H1 (cell line): ENCODE measurements at regions not wholly inside any gene's neighbourhood (a gene's known extent, or its start where the extent isn't known, plus 50 kb on each side); places are given as distances from the start of the nearest gene placed in this dataset.

Experiments used
- CTCF ChIA-PET: fragments of 300-600 bp; sonication (Branson Sonifier 250); formaldehyde crosslinking; loops from one replicate; lab custom pipeline; 2021; ENCODE audit not compliant: partially characterized antibody; lab: Charles Lee
- POLR2A ChIA-PET: fragments of 300-600 bp; sonication (Branson Sonifier 250); formaldehyde crosslinking; loops from one replicate; lab custom pipeline; 2021; ENCODE audit warnings: inconsistent platforms; ENCODE audit not compliant: partially characterized antibody; lab: Charles Lee
- DNase-seq, 2 experiments: peaks; one replicate each; pipeline versions ENCODE4 v3.0.0 to v3.0.0-alpha.2; 2010 to 2022; ENCODE audit warnings: low spot score in 2 of 2, low read depth in 1 of 2, mixed read lengths in 1 of 2
- FAIRE-seq: peaks from 2 replicates; lab custom pipeline; 2011; peaks lifted over from hg19 to GRCh38; lab: Jason Lieb, UNC
- H2AFZ ChIP-seq: 2 replicates; pipeline ENCODE4 v1.8.1; 2012; ENCODE audit warnings: low read length, inconsistent platforms
- H2AK5ac ChIP-seq: 2 replicates; pipeline ENCODE4 v1.6.1; 2013; ENCODE audit warnings: low read depth, low read length
- H2BK120ac ChIP-seq: replicated peaks from 2 replicates; pipeline ENCODE3; 2013; ENCODE audit warnings: low read depth, low read length, inconsistent platforms
- H2BK12ac ChIP-seq: 2 replicates; pipeline ENCODE4 v1.6.1; 2013; ENCODE audit warnings: low read depth, low read length
- H2BK15ac ChIP-seq: 2 replicates; pipeline ENCODE4 v1.6.1; 2013; ENCODE audit warnings: low read length
- H2BK20ac ChIP-seq: 2 replicates; pipeline ENCODE4 v1.6.1; 2013; ENCODE audit warnings: low read length
- H2BK5ac ChIP-seq: 2 replicates; pipeline ENCODE4 v1.6.1; 2013; ENCODE audit warnings: low read depth, low read length
- H3K14ac ChIP-seq: 2 replicates; pipeline ENCODE4 v1.6.1; 2013; ENCODE audit warnings: inconsistent platforms; ENCODE audit not compliant: insufficient read length
- H3K18ac ChIP-seq: 2 replicates; pipeline ENCODE4 v1.6.1; 2013; ENCODE audit warnings: low read length; ENCODE audit errors: extremely low read depth
- H3K23ac ChIP-seq: 2 replicates; pipeline ENCODE4 v1.6.1; 2013; ENCODE audit warnings: inconsistent platforms; ENCODE audit not compliant: insufficient read length
- H3K23me2 ChIP-seq: 2 replicates; pipeline ENCODE4 v1.6.1; 2013; ENCODE audit warnings: low read depth, low read length
- H3K27ac ChIP-seq: 2 replicates; pipeline ENCODE4 v1.6.1; 2011; ENCODE audit warnings: low read depth, low read length, inconsistent platforms
- H3K27me3 ChIP-seq, 4 experiments: replicated peaks in 1 of 4; 1 replicate in 1 of 4; 2 replicates in 3 of 4; pipeline versions ENCODE4 v1.6.1 to v1.8.1; 2011 to 2013; ENCODE audit warnings: low read length in 3 of 4, mild to moderate bottlenecking in 3 of 4, inconsistent platforms in 2 of 4, mixed read lengths in 2 of 4, moderate library complexity in 1 of 4; ENCODE audit not compliant: control insufficient read depth in 3 of 4, insufficient read depth in 3 of 4; ENCODE audit errors: extremely low read depth in 1 of 4
- H3K36me3 ChIP-seq, 4 experiments: 2 replicates each; pipeline versions ENCODE4 v1.6.1 to v1.8.1; 2011 to 2013; ENCODE audit warnings: mild to moderate bottlenecking in 4 of 4, low read length in 3 of 4, moderate library complexity in 2 of 4, control low read depth in 1 of 4, inconsistent platforms in 1 of 4; ENCODE audit not compliant: insufficient read depth in 4 of 4, control insufficient read depth in 2 of 4
- H3K4ac ChIP-seq: replicated peaks from 2 replicates; pipeline ENCODE3; 2013; ENCODE audit warnings: low read length, low read depth, mixed read lengths, inconsistent platforms; ENCODE audit not compliant: insufficient read length
- H3K4me1 ChIP-seq, 4 experiments: replicated peaks in 1 of 4; 1 replicate in 1 of 4; 2 replicates in 3 of 4; pipeline versions ENCODE4 v1.6.1 to v1.8.1; 2011 to 2013; ENCODE audit warnings: low read length in 3 of 4, inconsistent platforms in 2 of 4, mixed read lengths in 1 of 4; ENCODE audit not compliant: insufficient read depth in 4 of 4, control insufficient read depth in 3 of 4
- H3K4me2 ChIP-seq, 2 experiments: 2 replicates each; pipeline versions ENCODE4 v1.6.1 to v1.8.1; 2011 to 2013; ENCODE audit warnings: low read depth in 2 of 2, low read length in 2 of 2, control low read depth in 1 of 2, inconsistent platforms in 1 of 2, mild to moderate bottlenecking in 1 of 2; ENCODE audit not compliant: insufficient read depth in 1 of 2
- H3K4me3 ChIP-seq, 4 experiments: fragments of 200-600, 300-600 bp in 1 of 4; sonication (generic), shearing (Covaris generic), sonication (Bioruptor Twin) in 1 of 4; 2 replicates each; pipeline versions ENCODE4 v1.5.1 to v1.8.1; 2011 to 2016; ENCODE audit warnings: low read length in 4 of 4, low read depth in 3 of 4, control low read depth in 2 of 4, inconsistent platforms in 2 of 4, mild to moderate bottlenecking in 2 of 4, mixed read lengths in 1 of 4, moderate library complexity in 1 of 4; ENCODE audit not compliant: insufficient read depth in 2 of 4; ENCODE audit errors: extremely low read depth in 1 of 4
- H3K56ac ChIP-seq: replicated peaks from 2 replicates; pipeline ENCODE3; 2013; ENCODE audit warnings: low read depth, mild to moderate bottlenecking, mixed read lengths, low read length, inconsistent platforms; ENCODE audit not compliant: insufficient read length
- H3K79me1 ChIP-seq: 2 replicates; pipeline ENCODE4 v1.6.1; 2013; ENCODE audit warnings: low read depth, low read length, control low read depth
- H3K79me2 ChIP-seq, 2 experiments: 2 replicates each; pipeline versions ENCODE4 v1.6.1 to v1.8.1; 2012 to 2013; ENCODE audit warnings: low read length in 2 of 2, mild to moderate bottlenecking in 2 of 2, inconsistent platforms in 1 of 2; ENCODE audit not compliant: insufficient read depth in 2 of 2, control insufficient read depth in 1 of 2
- H3K9ac ChIP-seq, 4 experiments: replicated peaks in 1 of 4; 1 replicate in 1 of 4; 2 replicates in 3 of 4; pipeline versions ENCODE4 v1.6.1 to v1.8.1; 2011 to 2013; ENCODE audit warnings: low read depth in 3 of 4, low read length in 3 of 4, control low read depth in 2 of 4, mild to moderate bottlenecking in 2 of 4, moderate library complexity in 2 of 4, inconsistent platforms in 1 of 4; ENCODE audit errors: extremely low read depth in 1 of 4
- H3K9me3 ChIP-seq, 2 experiments: 2 replicates each; pipeline versions ENCODE4 v1.6.1 to v1.8.1; 2012 to 2013; ENCODE audit warnings: mild to moderate bottlenecking in 2 of 2, moderate library complexity in 2 of 2, control low read depth in 1 of 2, inconsistent platforms in 1 of 2, low read depth in 1 of 2, low read length in 1 of 2, mixed read lengths in 1 of 2; ENCODE audit not compliant: insufficient read depth in 2 of 2
- H4K20me1 ChIP-seq, 2 experiments: replicated peaks in 1 of 2; 2 replicates each; pipeline versions ENCODE3 to v1.8.1; 2011 to 2013; ENCODE audit warnings: inconsistent platforms in 2 of 2, low read length in 2 of 2, mild to moderate bottlenecking in 1 of 2; ENCODE audit not compliant: insufficient read depth in 2 of 2, control insufficient read depth in 1 of 2
- H4K5ac ChIP-seq: 2 replicates; pipeline ENCODE4 v1.6.1; 2013; ENCODE audit warnings: low read length, low read depth, mixed read lengths, inconsistent platforms; ENCODE audit not compliant: insufficient read length
- H4K8ac ChIP-seq: 2 replicates; pipeline ENCODE4 v1.8.0; 2013; ENCODE audit warnings: mild to moderate bottlenecking, moderate library complexity, low read length, inconsistent platforms; ENCODE audit not compliant: insufficient read depth; ENCODE audit errors: extremely low read depth
- H4K91ac ChIP-seq: replicated peaks from 2 replicates; pipeline ENCODE3; 2013; ENCODE audit warnings: low read length, mixed read lengths, inconsistent platforms; ENCODE audit not compliant: insufficient read length
- ATF3 ChIP-seq: IDR thresholded peaks from 2 replicates; pipeline ENCODE4 v1.6.1; 2011; ENCODE audit warnings: low read depth, mild to moderate bottlenecking, low read length; ENCODE audit not compliant: insufficient read depth
- GABPA ChIP-seq: IDR thresholded peaks from 2 replicates; pipeline ENCODE4 v1.6.1; 2011; ENCODE audit warnings: mild to moderate bottlenecking, low read length, moderate library complexity, borderline replicate concordance; ENCODE audit not compliant: insufficient read depth
- HDAC6 ChIP-seq: IDR thresholded peaks from one replicate; pipeline ENCODE4 v1.7.1; 2012; ENCODE audit warnings: low read depth, mild to moderate bottlenecking, inconsistent platforms, low read length, moderate library complexity
- JUND ChIP-seq: IDR thresholded peaks from 2 replicates; pipeline ENCODE4 v1.6.1; 2011; ENCODE audit warnings: mild to moderate bottlenecking, improper control_type of control experiment, low read length
- KDM4A ChIP-seq: IDR thresholded peaks from one replicate; pipeline ENCODE4 v1.7.1; 2012; ENCODE audit warnings: low read depth, mild to moderate bottlenecking, moderate library complexity, low read length, inconsistent platforms; ENCODE audit not compliant: severe bottlenecking
- RFX5 ChIP-seq: IDR thresholded peaks from 2 replicates; pipeline ENCODE4 v1.6.1; 2011; ENCODE audit warnings: low read depth, low read length, improper control_type of control experiment, borderline replicate concordance
- RXRA ChIP-seq: IDR thresholded peaks from 2 replicates; pipeline ENCODE4 v1.6.1; 2011; ENCODE audit warnings: low read depth, mild to moderate bottlenecking, low read length, moderate library complexity; ENCODE audit not compliant: insufficient read depth
- SAP30 ChIP-seq: fragments of 300-600 bp; sonication (generic); IDR thresholded peaks from 2 replicates; pipeline ENCODE4 v1.7.1; 2012; ENCODE audit warnings: low read length, moderate library complexity, mild to moderate bottlenecking, inconsistent platforms; ENCODE audit not compliant: insufficient read depth, insufficient replicate concordance
- SIN3A ChIP-seq, 2 experiments: IDR thresholded peaks in 1 of 2; conservative IDR thresholded peaks in 1 of 2; 2 replicates each; pipeline ENCODE4 v1.6.1; 2011 to 2012; ENCODE audit warnings: low read length in 2 of 2, improper control_type of control experiment in 1 of 2, low read depth in 1 of 2, mild to moderate bottlenecking in 1 of 2
- SUZ12 ChIP-seq: fragments of 200-600 bp; sonication (generic); IDR thresholded peaks from 2 replicates; pipeline ENCODE4 v1.6.1; 2012; ENCODE audit warnings: mild to moderate bottlenecking, inconsistent platforms, low read length, moderate library complexity, mixed read lengths
- TAF7 ChIP-seq: optimal IDR thresholded peaks from 2 replicates; pipeline ENCODE3; 2011; ENCODE audit warnings: low read depth, mild to moderate bottlenecking, inconsistent platforms, low read length, moderate library complexity, borderline replicate concordance
- WGBS, 2 experiments: shearing (Covaris generic) in 1 of 2; methylation state at CpG; one replicate each; pipeline versions ENCODE4 v1.1.6 to v1.1.7; 2013 to 2015; ENCODE audit warnings: low lambda C conversion rate in 2 of 2, mixed read lengths in 2 of 2, inconsistent platforms in 1 of 2, low coverage in 1 of 2, missing lambda C conversion rate in 1 of 2; ENCODE audit not compliant: insufficient replicate concordance in 2 of 2, insufficient coverage in 1 of 2, insufficient read length in 1 of 2; ENCODE audit errors: extremely low coverage in 1 of 2, missing lambda C conversion rate in 1 of 2; 5-methylcytosine and 5-hydroxymethylcytosine counted together

- H3K79me1 ChIP-seq: no peaks in the 10 kb centered on the region
- no peaks in the 10 kb centered on the region for H3K79me2 ChIP-seq
- POLR2A ChIA-PET: no interaction called here
- no peak overlapping the region for H3K4ac ChIP-seq
- H3K36me3 ChIP-seq: 0 out of 8 replicates have a peak, but pooled peaks cover 0 to 3% (median 0%) of the 10 kb centered on the region in 4 experiments
- 85% methylated on average over 3 of the region's 3 CpGs; no CpG with 5 or more reads in 1 of the 2 experiments for WGBS, 2 experiments
- H3K18ac ChIP-seq: no peak overlapping the region
- H2BK15ac ChIP-seq: no peak overlapping the region
- H3K4me2 ChIP-seq: no peak overlapping the region
- H2BK5ac ChIP-seq: no peak overlapping the region
- H4K8ac ChIP-seq: no peak overlapping the region
- no peak overlapping the region for H2BK120ac ChIP-seq
- H4K5ac ChIP-seq: no peak overlapping the region
- no peaks in the 10 kb centered on the region for H3K27me3 ChIP-seq
- no peak overlapping the region for H2AFZ ChIP-seq
- no peak overlapping the region for H4K91ac ChIP-seq
- no peak overlapping the region for H2BK12ac ChIP-seq
- FAIRE-seq (no peak), DNase-seq (no peak)
- no peaks in the 10 kb centered on the region for H4K20me1 ChIP-seq
- H3K23me2 ChIP-seq: no peaks in the 10 kb centered on the region
- H3K4me1 ChIP-seq: peaks cover 0 to 6% (median 4%) of the 10 kb centered on the region in 4 experiments; a peak in 2 of 7 replicates
- no peak overlapping the region for H2AK5ac ChIP-seq
- CTCF ChIA-PET: interaction anchor here (0.7 to 1.3 kb wide), 3 partner anchors 9 to 114 kb away, joined by 3 read pairs; no protein-coding TSS in a partner anchor
- H3K23ac ChIP-seq: no peak overlapping the region
- no peak overlapping the region for H3K14ac ChIP-seq
- no peak overlapping the region for H3K56ac ChIP-seq
- no peak overlapping the region for H3K4me3 ChIP-seq
- no peak overlapping the region for H2BK20ac ChIP-seq
- H3K9ac ChIP-seq: no peak overlapping the region
- H3K27ac ChIP-seq: no peak overlapping the region
- H3K9me3 ChIP-seq: no peaks in the 10 kb centered on the region
- TF ChIP-seq RXRA (no peak), TAF7 (no peak), SAP30 (no peak), KDM4A (no peak), SIN3A (conservative IDR thresholded peaks at IDR 0.05 in 1 of 2, IDR thresholded peaks at IDR 0.05 in 1 of 2; ENCODE audit: low read depth in 1 of 2, low read length in 2 of 2) (no peak), JUND (no peak), HDAC6 (no peak), ATF3 (no peak), SUZ12 (no peak), RFX5 (no peak), GABPA (no peak)
Observed at GRCh38 chr9:2493529-2493928, 128.1 kb upstream of the VLDLR start.
